MM.1S (cell line): ENCODE measurements at regions not wholly inside any gene's neighbourhood (a gene's known extent, or its start where the extent isn't known, plus 50 kb on each side); places are given as distances from the start of the nearest gene placed in this dataset.

Source experiments
- CTCF ChIP-seq: fragments of 300-600 bp; sonication (generic); IDR thresholded peaks from 2 replicates; pipeline ENCODE4 v1.5.1; 2016; ENCODE audit warnings: antibody characterized with exemption, low read length, mixed read lengths
- EZH2 ChIP-seq: fragments of 300-600 bp; sonication (generic); optimal IDR thresholded peaks from 2 replicates; pipeline ENCODE3; 2017; ENCODE audit warnings: low read depth, mild to moderate bottlenecking, antibody characterized with exemption, low read length, mixed read lengths
- EZH2phosphoT487 ChIP-seq: fragments of 300-600 bp; sonication (generic); IDR thresholded peaks from 2 replicates; pipeline ENCODE4 v1.6.1; 2018; ENCODE audit warnings: antibody characterized with exemption, low read length

- TF ChIP-seq CTCF (no peak), EZH2 (no peak), EZH2phosphoT487 (no peak)
These were observed 305.5 kb downstream of the ACTR3B start for GRCh38 chr7:153065051-153065450.
